ENCODE measurements at regions not wholly inside any gene's neighbourhood (a gene's known extent, or its start where the extent isn't known, plus 50 kb on each side); places are given as distances from the start of the nearest gene placed in this dataset.

- TF ChIP-seq CTCF (conservative IDR thresholded peaks at IDR 0.05; ENCODE audit: low read depth in 2 of 2) (no peak), EZH2 (IDR thresholded peaks at IDR 0.05; ENCODE audit: low read depth, unreplicated experiment) (no peak)
Observed at GRCh38 chr6:144449218-144449617, 164.1 kb downstream of the UTRN start.

Data from GM23338 (cell line).